ENCODE measurements at regions not wholly inside any gene's neighbourhood (a gene's known extent, or its start where the extent isn't known, plus 50 kb on each side); places are given as distances from the start of the nearest gene placed in this dataset.

DNA sequence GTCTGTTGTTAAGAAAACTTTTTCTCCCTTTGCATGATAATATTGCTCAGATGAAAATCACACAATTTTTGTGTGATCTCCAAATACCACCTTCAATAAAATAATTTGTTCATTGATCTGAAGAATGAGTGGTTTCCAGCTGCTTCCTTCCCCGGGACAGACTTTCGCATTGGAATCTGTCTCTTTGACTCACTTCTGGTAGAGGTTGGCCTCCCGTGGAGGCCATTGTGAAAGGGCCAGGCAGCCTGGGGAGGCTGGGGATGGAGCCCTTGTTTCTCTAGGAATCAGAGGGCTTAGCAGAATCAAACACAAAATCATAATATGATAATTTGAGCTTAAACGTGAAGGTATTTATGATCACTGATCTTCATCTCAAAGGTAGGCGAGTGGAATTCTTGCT, 135.0 kb upstream of the ZNF536 start:
- H3K4me1 ChIP-seq (ENCODE audit: insufficient read depth, low read length, poor library complexity, severe bottlenecking): no peaks in the 10 kb centered on the region
- H3K36me3 ChIP-seq (ENCODE audit: insufficient read depth, low read length, poor library complexity, severe bottlenecking): no peaks in the 10 kb centered on the region
- POLR2A ChIA-PET (ENCODE audit: low non-redundant PET): no interaction called here
- H3K27ac ChIP-seq (ENCODE audit: low read depth, low read length, poor library complexity, severe bottlenecking): no peak overlapping the region
- CTCF ChIA-PET: no interaction called here
- DNase-seq (ENCODE audit: low spot score): no peak
- H3K9me3 ChIP-seq (ENCODE audit: low read depth, low read length, poor library complexity, severe bottlenecking): no peaks in the 10 kb centered on the region
- peaks cover 4% of the 10 kb centered on the region for H3K27me3 ChIP-seq (replicated peaks; ENCODE audit: insufficient read depth, low read depth, low read length, poor library complexity)
- no peak for TF ChIP-seq EZH2 (IDR thresholded peaks at IDR 0.05; ENCODE audit: borderline replicate concordance, low read depth, low read length, poor library complexity, severe bottlenecking)
- TF ChIP-seq, protein P1, sequence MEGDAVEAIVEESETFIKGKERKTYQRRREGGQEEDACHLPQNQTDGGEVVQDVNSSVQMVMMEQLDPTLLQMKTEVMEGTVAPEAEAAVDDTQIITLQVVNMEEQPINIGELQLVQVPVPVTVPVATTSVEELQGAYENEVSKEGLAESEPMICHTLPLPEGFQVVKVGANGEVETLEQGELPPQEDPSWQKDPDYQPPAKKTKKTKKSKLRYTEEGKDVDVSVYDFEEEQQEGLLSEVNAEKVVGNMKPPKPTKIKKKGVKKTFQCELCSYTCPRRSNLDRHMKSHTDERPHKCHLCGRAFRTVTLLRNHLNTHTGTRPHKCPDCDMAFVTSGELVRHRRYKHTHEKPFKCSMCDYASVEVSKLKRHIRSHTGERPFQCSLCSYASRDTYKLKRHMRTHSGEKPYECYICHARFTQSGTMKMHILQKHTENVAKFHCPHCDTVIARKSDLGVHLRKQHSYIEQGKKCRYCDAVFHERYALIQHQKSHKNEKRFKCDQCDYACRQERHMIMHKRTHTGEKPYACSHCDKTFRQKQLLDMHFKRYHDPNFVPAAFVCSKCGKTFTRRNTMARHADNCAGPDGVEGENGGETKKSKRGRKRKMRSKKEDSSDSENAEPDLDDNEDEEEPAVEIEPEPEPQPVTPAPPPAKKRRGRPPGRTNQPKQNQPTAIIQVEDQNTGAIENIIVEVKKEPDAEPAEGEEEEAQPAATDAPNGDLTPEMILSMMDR (conservative IDR thresholded peaks at IDR 0.05; ENCODE audit: low read depth, low read length): no peak
- no TSS peak for BruUV-seq (replicated peaks)
- intact Hi-C loops (cut with micrococcal nuclease; ENCODE audit: unreplicated experiment): no loop called here
- no peak overlapping the region for H3K4me3 ChIP-seq (ENCODE audit: low read depth, low read length, poor library complexity, severe bottlenecking)

DNA sequence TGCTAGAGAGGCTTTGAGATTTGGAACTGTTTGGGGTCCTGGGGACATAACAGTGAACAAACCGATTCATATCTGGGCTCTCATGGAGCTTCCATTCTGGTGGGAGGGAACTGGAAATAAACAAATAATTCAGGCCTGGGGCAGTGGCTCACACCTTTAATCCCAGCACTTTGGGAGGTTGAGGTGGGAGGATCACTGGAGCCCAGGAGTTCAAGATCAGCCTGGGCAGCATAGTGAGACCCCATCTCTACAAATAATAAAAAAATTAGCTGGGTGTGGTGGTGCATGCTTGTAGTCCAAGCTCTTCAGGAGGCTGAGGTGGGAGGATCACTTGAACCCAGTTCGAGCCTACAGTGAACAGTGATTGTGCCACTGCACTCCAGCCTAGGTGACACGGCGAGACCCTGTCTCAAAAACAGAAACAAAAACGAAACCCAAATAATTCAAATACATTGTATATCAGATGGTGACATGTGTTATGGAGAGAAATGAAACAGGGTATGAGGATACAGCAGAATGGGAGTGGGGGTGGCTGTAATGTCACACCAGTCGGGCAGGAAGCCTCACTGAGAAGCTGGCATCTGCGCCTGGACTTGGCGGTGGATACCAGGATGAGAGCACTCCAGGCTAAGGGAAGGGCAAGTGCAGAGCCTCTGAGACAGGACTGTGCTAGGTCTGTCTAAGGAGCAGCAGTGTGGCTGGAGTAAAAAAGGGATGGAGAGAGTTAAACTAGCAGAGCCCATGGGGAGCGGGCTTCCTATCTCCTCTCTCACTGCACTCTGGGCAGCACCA, 131.1 kb upstream of the ZNF536 start:
- no TSS peak for BruUV-seq (replicated peaks)
- TF ChIP-seq, protein P1 (conservative IDR thresholded peaks at IDR 0.05; ENCODE audit: low read depth, low read length): no peak
- TF ChIP-seq EZH2 (IDR thresholded peaks at IDR 0.05; ENCODE audit: borderline replicate concordance, low read depth, low read length, poor library complexity, severe bottlenecking): no peak
- H3K9me3 ChIP-seq (ENCODE audit: low read depth, low read length, poor library complexity, severe bottlenecking): no peaks in the 10 kb centered on the region
- H3K36me3 ChIP-seq (ENCODE audit: insufficient read depth, low read length, poor library complexity, severe bottlenecking): no peaks in the 10 kb centered on the region
- H3K4me3 ChIP-seq (ENCODE audit: low read depth, low read length, poor library complexity, severe bottlenecking): no peak overlapping the region
- no peaks in the 10 kb centered on the region for H3K4me1 ChIP-seq (ENCODE audit: insufficient read depth, low read length, poor library complexity, severe bottlenecking)
- CTCF ChIA-PET: no interaction called here
- H3K27ac ChIP-seq (ENCODE audit: low read depth, low read length, poor library complexity, severe bottlenecking): no peak overlapping the region
- POLR2A ChIA-PET (ENCODE audit: low non-redundant PET): no interaction called here
- peaks cover 4% of the 10 kb centered on the region for H3K27me3 ChIP-seq (replicated peaks; ENCODE audit: insufficient read depth, low read depth, low read length, poor library complexity)
- intact Hi-C loops (cut with micrococcal nuclease; ENCODE audit: unreplicated experiment): no loop called here
- DNase-seq (ENCODE audit: low spot score): no peak

DNA sequence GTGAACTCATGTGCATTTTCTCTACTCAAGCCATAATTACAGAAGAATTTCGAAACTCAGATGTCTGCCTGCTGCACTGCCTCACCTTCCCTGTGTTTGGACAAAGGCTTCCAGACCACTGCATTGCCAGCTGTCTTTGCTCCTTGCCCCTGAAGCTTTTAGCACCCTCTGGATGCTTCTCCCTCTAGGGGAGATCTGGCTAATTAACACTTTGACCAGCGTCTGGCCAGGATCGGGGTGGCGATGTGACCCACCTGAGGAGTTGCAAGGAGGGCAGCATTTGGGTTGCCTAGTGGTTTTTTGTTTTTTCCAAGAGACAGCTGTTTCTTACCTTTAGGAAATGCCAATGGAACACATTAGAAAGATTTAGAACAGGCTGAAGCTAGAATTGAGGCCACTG, 127.7 kb upstream of the ZNF536 start:
- H3K4me1 ChIP-seq (ENCODE audit: insufficient read depth, low read length, poor library complexity, severe bottlenecking): no peaks in the 10 kb centered on the region
- no peaks in the 10 kb centered on the region for H3K27me3 ChIP-seq (replicated peaks; ENCODE audit: insufficient read depth, low read depth, low read length, poor library complexity)
- POLR2A ChIA-PET (ENCODE audit: low non-redundant PET): no interaction called here
- BruUV-seq (replicated peaks): no TSS peak
- DNase-seq (ENCODE audit: low spot score): no peak
- TF ChIP-seq EZH2 (IDR thresholded peaks at IDR 0.05; ENCODE audit: borderline replicate concordance, low read depth, low read length, poor library complexity, severe bottlenecking): no peak
- TF ChIP-seq, protein P1 (conservative IDR thresholded peaks at IDR 0.05; ENCODE audit: low read depth, low read length): no peak
- no peaks in the 10 kb centered on the region for H3K36me3 ChIP-seq (ENCODE audit: insufficient read depth, low read length, poor library complexity, severe bottlenecking)
- CTCF ChIA-PET: no interaction called here
- no peak overlapping the region for H3K27ac ChIP-seq (ENCODE audit: low read depth, low read length, poor library complexity, severe bottlenecking)
- no peaks in the 10 kb centered on the region for H3K9me3 ChIP-seq (ENCODE audit: low read depth, low read length, poor library complexity, severe bottlenecking)
- intact Hi-C loops (cut with micrococcal nuclease; ENCODE audit: unreplicated experiment): no loop called here
- H3K4me3 ChIP-seq (ENCODE audit: low read depth, low read length, poor library complexity, severe bottlenecking): no peak overlapping the region
